K562 (cell line): ENCODE measurements at regions not wholly inside any gene's neighbourhood (a gene's known extent, or its start where the extent isn't known, plus 50 kb on each side); places are given as distances from the start of the nearest gene placed in this dataset.

Experiments used
- ATAC-seq: fragments of 200-7000 bp; cut with Tn5 transposase; 3 replicates; pipeline ENCODE4 v1.9.1; 2020; ENCODE audit warnings: moderate library complexity
- BruUV-seq: library from RNA; stranded (reverse); fragments of 400-500 nt; replicated peaks from 2 replicates; lab custom pipeline; 2021; lab: Mats Ljungman, UMichigan
- CTCF ChIA-PET: fragments of 300-600 bp; formaldehyde crosslinking; extraction: SDS; loops from one replicate; lab custom pipeline; 2021; ENCODE audit warnings: low intra/inter-chr PET ratio; lab: Yijun Ruan, JAX
- POLR2A ChIA-PET: fragments of 300-600, 350-650 bp; sonication (Branson Sonifier 250); formaldehyde crosslinking; extraction: SDS; loops from one replicate; lab custom pipeline; 2021; ENCODE audit warnings: antibody characterized with exemption, inconsistent platforms; lab: Yijun Ruan, JAX
- DNase-seq, 4 experiments: peaks; one replicate each; pipeline versions ENCODE4 v3.0.0 to v3.0.0-alpha.2; 2011 to 2018; ENCODE audit warnings: low spot score in 3 of 4, mixed read lengths in 3 of 4; ENCODE audit errors: extremely low read depth in 1 of 4
- FAIRE-seq: peaks from 2 replicates; lab custom pipeline; 2011; peaks lifted over from hg19 to GRCh38; lab: Jason Lieb, UNC
- H2AFZ ChIP-seq: 2 replicates; pipeline ENCODE4 v1.6.0; 2011; ENCODE audit warnings: low read depth, low read length, control low read depth, inconsistent platforms
- H3K27ac ChIP-seq: fragments of 200-600 bp; 3 replicates; pipeline ENCODE4 v1.8.0; 2011; ENCODE audit warnings: low read depth, mild to moderate bottlenecking, control low read depth, inconsistent platforms, low read length, moderate library complexity, mixed read lengths; ENCODE audit errors: extremely low read depth
- H3K27me3 ChIP-seq, 2 experiments: fragments of 300-600 bp in 1 of 2; 2 replicates in 1 of 2; 3 replicates in 1 of 2; pipeline versions ENCODE4 v1.6.0 to v1.8.0; 2011; ENCODE audit warnings: inconsistent platforms in 2 of 2, low read length in 2 of 2, mild to moderate bottlenecking in 1 of 2, mixed read lengths in 1 of 2, moderate library complexity in 1 of 2; ENCODE audit not compliant: control insufficient read depth in 2 of 2, insufficient read depth in 2 of 2
- H3K36me3 ChIP-seq: fragments of 300-600 bp; 3 replicates; pipeline ENCODE4 v1.8.0; 2011; ENCODE audit warnings: mild to moderate bottlenecking, low read length, inconsistent platforms; ENCODE audit not compliant: control insufficient read depth, insufficient read depth
- H3K4me1 ChIP-seq, 2 experiments: fragments of 200-600 bp in 1 of 2; replicated peaks in 1 of 2; 2 replicates in 1 of 2; 3 replicates in 1 of 2; pipeline versions ENCODE4 v1.5.1 to v1.8.0; 2011; ENCODE audit warnings: inconsistent platforms in 2 of 2, low read length in 2 of 2, mild to moderate bottlenecking in 1 of 2, mixed read lengths in 1 of 2, moderate library complexity in 1 of 2; ENCODE audit not compliant: control insufficient read depth in 2 of 2, insufficient read depth in 2 of 2
- H3K4me2 ChIP-seq: 2 replicates; pipeline ENCODE4 v1.6.1; 2011; ENCODE audit warnings: low read length, control low read depth, inconsistent platforms, mixed read lengths; ENCODE audit not compliant: insufficient read depth
- H3K4me3 ChIP-seq: fragments of 200-600 bp; sonication (generic), shearing (Covaris generic); 2 replicates; pipeline ENCODE4 v1.5.1; 2016; ENCODE audit warnings: control low read depth, inconsistent platforms
- H3K79me2 ChIP-seq: fragments of 200-600 bp; 3 replicates; pipeline ENCODE4 v1.8.0; 2011; ENCODE audit warnings: low read length, inconsistent platforms; ENCODE audit not compliant: control insufficient read depth, insufficient read depth
- H3K9ac ChIP-seq, 2 experiments: 2 replicates each; pipeline versions ENCODE4 v1.6.0 to v1.6.1; 2011; ENCODE audit warnings: low read depth in 2 of 2, low read length in 2 of 2, control low read depth in 1 of 2, inconsistent platforms in 1 of 2, mild to moderate bottlenecking in 1 of 2, mixed read lengths in 1 of 2; ENCODE audit not compliant: insufficient read depth in 1 of 2
- H3K9me1 ChIP-seq: one replicate; pipeline ENCODE4 v1.6.0; 2011; ENCODE audit warnings: inconsistent platforms, mild to moderate bottlenecking, low read length, moderate library complexity; ENCODE audit not compliant: control insufficient read depth, insufficient read depth
- H3K9me3 ChIP-seq: replicated peaks from 2 replicates; pipeline ENCODE4 v1.5.1; 2011; ENCODE audit warnings: low read depth, low read length, inconsistent platforms; ENCODE audit not compliant: control insufficient read depth, insufficient read depth
- H4K20me1 ChIP-seq: replicated peaks from 2 replicates; pipeline ENCODE4 v1.6.1; 2011; ENCODE audit warnings: low read length, inconsistent platforms, mixed read lengths; ENCODE audit not compliant: control insufficient read depth, insufficient read depth
- CEBPB ChIP-seq: fragments of 450-650 bp; IDR thresholded peaks from 2 replicates; pipeline ENCODE4 v1.6.1; 2016; ENCODE audit warnings: missing genetic modification characterization, missing compliant biosample characterization
- GABPA ChIP-seq: fragments of 200-800 bp; sonication (Bioruptor generic); conservative IDR thresholded peaks from 2 replicates; pipeline ENCODE4 v1.6.1; 2016; ENCODE audit warnings: low read depth, missing genetic modification characterization, missing compliant biosample characterization
- IRF9 ChIP-seq: fragments of 450-650 bp; IDR thresholded peaks from 2 replicates; pipeline ENCODE4 v1.6.1; 2016; ENCODE audit warnings: missing biosample characterization, missing genetic modification characterization
- MEF2A ChIP-seq: IDR thresholded peaks from 2 replicates; pipeline ENCODE4 v1.6.1; 2011; ENCODE audit warnings: low read depth, mild to moderate bottlenecking, low read length, moderate library complexity; ENCODE audit not compliant: control insufficient read depth
- MEIS2 ChIP-seq: fragments of 450-650 bp; IDR thresholded peaks from 2 replicates; pipeline ENCODE4 v1.6.1; 2014; ENCODE audit warnings: mild to moderate bottlenecking; ENCODE audit not compliant: partially characterized antibody
- MGA ChIP-seq: fragments of 450-650 bp; IDR thresholded peaks from 2 replicates; pipeline ENCODE4 v1.6.1; 2016; ENCODE audit warnings: mild to moderate bottlenecking, moderate library complexity
- RBM34 ChIP-seq: fragments of 200-400 bp; formaldehyde crosslinking; IDR thresholded peaks from 2 replicates; pipeline ENCODE4 v1.6.1; 2018; ENCODE audit warnings: low read length, borderline replicate concordance; ENCODE audit not compliant: insufficient read depth
- SREBF1 ChIP-seq: fragments of 150-350 bp; IDR thresholded peaks from 2 replicates; pipeline ENCODE4 v1.6.1; 2014; ENCODE audit warnings: antibody characterized with exemption, low read depth, low read length, borderline replicate concordance
- WGBS: fragments of 100-300 bp; shearing (Covaris generic); methylation state at CpG from one replicate; pipeline ENCODE4 v1.1.6; 2016; ENCODE audit warnings: low coverage, mixed read lengths; ENCODE audit not compliant: insufficient coverage; ENCODE audit errors: missing lambda C conversion rate; 5-methylcytosine and 5-hydroxymethylcytosine counted together
- in situ Hi-C: fragments of 300-500 bp; cut with MboI; formaldehyde crosslinking; loops from 4 replicates; pipeline ENCODE4 v1.15.0; 2018; ENCODE audit warnings: inconsistent platforms, mixed read lengths
- intact Hi-C: fragments of 100-400 bp; cut with micrococcal nuclease; formaldehyde crosslinking; loops from 2 replicates; pipeline ENCODE4 v1.14.2; 2022

DNA sequence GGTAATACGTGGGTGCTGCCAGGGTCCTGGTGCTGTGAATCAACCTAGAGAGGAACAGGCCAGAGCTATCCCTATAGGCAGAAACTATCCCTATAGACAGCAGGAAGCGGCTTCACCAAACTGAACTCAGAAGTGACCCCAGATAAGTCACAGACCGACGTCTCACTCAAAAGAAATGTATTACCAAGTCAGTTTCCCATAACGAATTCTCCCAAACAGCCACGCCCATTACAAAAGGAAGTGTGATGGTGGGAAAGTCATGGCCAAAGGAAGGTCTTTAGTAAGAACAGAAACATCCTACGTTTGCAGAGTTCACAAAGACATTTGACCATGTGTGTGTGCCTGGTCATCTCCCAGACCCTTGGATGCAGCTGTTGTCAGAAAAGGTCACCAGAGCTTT is 470.8 kb upstream of the ADARB2 start (continued):
- TF ChIP-seq MEF2A, result no peak

GRCh38 chr10:2207246-2207922 is 470.1 kb upstream of the ADARB2 start:
- Histone ChIP-seq H3K4me1 (no peaks in the 10 kb centered on the region), H3K79me2 (no peaks in the 10 kb centered on the region), H3K9ac (no peak overlapping the region), H3K36me3 (no peaks in the 10 kb centered on the region), H3K9me3 (no peaks in the 10 kb centered on the region), H3K4me2 (peak overlapping the region; percentile 72), H3K4me3 (0 out of 2 replicates have a peak overlapping the region, but pooled peaks have one; percentile 26), H4K20me1 (no peaks in the 10 kb centered on the region), H2AFZ (peak overlapping the region; percentile 91), H3K27ac (no peak overlapping the region), H3K27me3 (no peaks in the 10 kb centered on the region), H3K9me1 (no peaks in the 10 kb centered on the region)
- in situ Hi-C loops (no loop called here), intact Hi-C loops (no loop called here)
- ATAC-seq (peak; percentile 90), DNase-seq (peak; percentile 67 to 79 (median 74)), FAIRE-seq (peak; percentile 74)
- BruUV-seq, result no TSS peak
- CTCF ChIA-PET, result no interaction called here
- POLR2A ChIA-PET, result interaction anchor here (1.4 kb wide), 1 partner anchor 11 kb away, joined by 3 read pairs; no protein-coding TSS in a partner anchor
- 4% methylated on average over 27 of the region's 27 CpGs for WGBS
- TF ChIP-seq CEBPB (tag), result no peak
- TF ChIP-seq MEIS2, result peak; percentile 87
- no peak for TF ChIP-seq RBM34
- TF ChIP-seq GABPA (tag), result peak; percentile 75
- TF ChIP-seq IRF9 (tag), result no peak
- TF ChIP-seq SREBF1, result no peak
- peak; percentile 72 for TF ChIP-seq MGA
